Uterus (tissue), 3 donors: ENCODE measurements at regions not wholly inside any gene's neighbourhood (a gene's known extent, or its start where the extent isn't known, plus 50 kb on each side); places are given as distances from the start of the nearest gene placed in this dataset.

Source experiments
- DNase-seq, 2 donors: peaks; one replicate each; pipeline ENCODE4 v3.0.0-alpha.2; 2019 to 2020
- H3K27ac ChIP-seq, 2 donors: fragments of 200-600 bp; sonication (generic); 1 replicate in 1 of 2; 2 replicates in 1 of 2; pipeline ENCODE4 v1.5.1; 2016 to 2018
- H3K27me3 ChIP-seq, 2 donors: fragments of 200-600 bp; sonication (generic); one replicate each; pipeline ENCODE4 v1.5.1; 2018 to 2019; ENCODE audit warnings: control low read depth in 1 of 2
- H3K36me3 ChIP-seq, 2 donors: fragments of 200-600 bp; sonication (generic); one replicate each; pipeline ENCODE4 v1.5.1; 2019; ENCODE audit warnings: control low read depth in 1 of 2
- H3K4me1 ChIP-seq, 2 donors: fragments of 200-600 bp; sonication (generic); one replicate each; pipeline ENCODE4 v1.5.1; 2018 to 2019; ENCODE audit warnings: control low read depth in 1 of 2
- H3K4me3 ChIP-seq, 2 donors: fragments of 200-600 bp; sonication (generic); 1 replicate in 1 of 2; 2 replicates in 1 of 2; pipeline ENCODE4 v1.5.1; 2018 to 2019; ENCODE audit warnings: mild to moderate bottlenecking in 1 of 2
- H3K9me3 ChIP-seq, 2 donors: fragments of 200-600 bp; sonication (generic); one replicate each; pipeline ENCODE4 v1.5.1; 2019; ENCODE audit warnings: control low read depth in 1 of 2
- POLR2A ChIP-seq, 2 donors: fragments of 450-650 bp; IDR thresholded peaks; one replicate each; pipeline ENCODE4 v1.6.1; 2016; ENCODE audit warnings: antibody characterized with exemption in 2 of 2, mild to moderate bottlenecking in 1 of 2, moderate library complexity in 1 of 2
- intact Hi-C: fragments of 100-400 bp; cut with DNase I; formaldehyde crosslinking; loops from one replicate; pipeline ENCODE4 v1.15.1; 2023; ENCODE audit warnings: low total_unique reads
- TF ChIP-seq, protein P1 (sequence below), 4 experiments: fragments of 200-600 bp in 2 of 4; fragments of 450-650 bp in 2 of 4; sonication (generic) in 2 of 4; IDR thresholded peaks; one replicate each; pipeline ENCODE4 v1.5.1; 2016 to 2019; ENCODE audit warnings: antibody characterized with exemption in 4 of 4, mild to moderate bottlenecking in 2 of 4, moderate library complexity in 1 of 4
- donor health status: DM: yes; HTN: yes; CAD: no.

DNA sequence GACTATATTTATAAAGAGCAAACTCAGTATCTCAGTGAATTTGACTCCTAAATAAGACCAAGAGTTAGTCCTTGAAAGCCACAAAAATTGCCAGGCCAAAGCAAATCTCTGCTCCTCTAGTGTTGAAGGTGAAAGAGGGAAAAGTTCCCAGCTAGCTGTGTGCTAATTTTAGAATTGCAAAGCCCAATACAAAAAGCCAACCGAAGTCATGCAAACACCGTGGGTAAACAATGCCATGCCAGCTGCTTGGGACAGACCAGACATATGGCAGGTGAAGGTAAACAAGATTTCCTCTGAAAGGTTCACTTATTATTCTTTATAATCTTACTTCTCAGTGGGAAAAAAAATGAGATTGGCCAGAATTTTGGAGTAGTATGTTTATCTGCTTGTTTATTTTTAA is 80.5 kb upstream of the LNX1 start:
- TF ChIP-seq, protein P1, sequence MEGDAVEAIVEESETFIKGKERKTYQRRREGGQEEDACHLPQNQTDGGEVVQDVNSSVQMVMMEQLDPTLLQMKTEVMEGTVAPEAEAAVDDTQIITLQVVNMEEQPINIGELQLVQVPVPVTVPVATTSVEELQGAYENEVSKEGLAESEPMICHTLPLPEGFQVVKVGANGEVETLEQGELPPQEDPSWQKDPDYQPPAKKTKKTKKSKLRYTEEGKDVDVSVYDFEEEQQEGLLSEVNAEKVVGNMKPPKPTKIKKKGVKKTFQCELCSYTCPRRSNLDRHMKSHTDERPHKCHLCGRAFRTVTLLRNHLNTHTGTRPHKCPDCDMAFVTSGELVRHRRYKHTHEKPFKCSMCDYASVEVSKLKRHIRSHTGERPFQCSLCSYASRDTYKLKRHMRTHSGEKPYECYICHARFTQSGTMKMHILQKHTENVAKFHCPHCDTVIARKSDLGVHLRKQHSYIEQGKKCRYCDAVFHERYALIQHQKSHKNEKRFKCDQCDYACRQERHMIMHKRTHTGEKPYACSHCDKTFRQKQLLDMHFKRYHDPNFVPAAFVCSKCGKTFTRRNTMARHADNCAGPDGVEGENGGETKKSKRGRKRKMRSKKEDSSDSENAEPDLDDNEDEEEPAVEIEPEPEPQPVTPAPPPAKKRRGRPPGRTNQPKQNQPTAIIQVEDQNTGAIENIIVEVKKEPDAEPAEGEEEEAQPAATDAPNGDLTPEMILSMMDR (IDR thresholded peaks at IDR 0.05) = no peak
- TF ChIP-seq POLR2A (IDR thresholded peaks at IDR 0.05) = no peak
- intact Hi-C loops = no loop called here
- Histone ChIP-seq H3K4me3 (no peak overlapping the region), H3K27me3 (no peaks in the 10 kb centered on the region), H3K9me3 (no peaks in the 10 kb centered on the region), H3K36me3 (no peaks in the 10 kb centered on the region), H3K27ac (no peak overlapping the region), H3K4me1 (no peaks in the 10 kb centered on the region)
- DNase-seq = no peak

DNA sequence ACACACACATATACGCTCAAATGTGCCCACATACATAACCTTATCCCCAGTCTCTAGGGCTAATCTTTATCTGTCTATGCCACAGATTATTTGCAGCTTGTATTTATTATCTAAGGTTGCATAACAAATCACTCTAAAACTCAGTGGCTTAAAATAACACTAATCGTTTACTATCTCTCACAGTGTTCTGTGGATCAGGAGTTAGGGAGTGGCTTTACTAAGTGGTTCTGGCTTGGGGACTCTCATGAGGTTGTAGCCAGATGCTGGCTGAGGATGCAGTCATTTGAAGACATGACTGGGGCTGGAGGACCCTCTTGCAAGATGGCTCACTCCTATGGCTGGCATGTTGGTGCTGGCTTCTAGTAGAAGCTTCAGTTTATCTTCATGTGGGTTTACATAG is 68.5 kb upstream of the LNX1 start:
- Histone ChIP-seq H3K27me3 (no peaks in the 10 kb centered on the region), H3K36me3 (no peaks in the 10 kb centered on the region), H3K27ac (no peak overlapping the region), H3K4me1 (no peaks in the 10 kb centered on the region), H3K4me3 (no peak overlapping the region), H3K9me3 (no peaks in the 10 kb centered on the region)
- intact Hi-C loops = no loop called here
- TF ChIP-seq POLR2A (IDR thresholded peaks at IDR 0.05) = no peak
- DNase-seq = no peak

DNA sequence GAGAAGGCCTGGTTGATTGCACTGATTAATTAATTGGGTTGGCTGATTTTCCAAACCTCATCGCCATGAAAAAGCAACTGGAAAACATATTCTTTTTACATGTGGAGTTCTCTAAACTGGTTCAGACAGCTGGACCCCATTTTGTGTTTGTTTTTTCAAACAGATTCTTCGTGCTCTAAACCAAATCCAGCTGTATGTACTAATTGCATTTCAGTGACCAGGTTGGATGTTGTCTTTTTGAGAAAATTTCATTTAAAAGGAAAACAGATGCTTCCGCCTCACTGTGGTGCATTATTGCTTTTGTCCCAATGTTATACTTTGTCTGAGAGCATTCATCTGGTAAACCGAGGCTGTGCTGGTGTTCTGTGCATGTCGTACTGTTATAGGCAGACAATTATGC is 67.8 kb upstream of the LNX1 start:
- no peak for DNase-seq
- TF ChIP-seq, protein P1 (IDR thresholded peaks at IDR 0.05) = no peak
- no peak for TF ChIP-seq POLR2A (IDR thresholded peaks at IDR 0.05)
- Histone ChIP-seq H3K9me3 (no peaks in the 10 kb centered on the region), H3K27ac (peak overlapping the region in 1 of 2 donors; percentile 30), H3K4me1 (peaks cover 0 to 6% of the 10 kb centered on the region in 2 donors), H3K27me3 (no peaks in the 10 kb centered on the region), H3K4me3 (no peak overlapping the region), H3K36me3 (no peaks in the 10 kb centered on the region)
- intact Hi-C loops = no loop called here

DNA sequence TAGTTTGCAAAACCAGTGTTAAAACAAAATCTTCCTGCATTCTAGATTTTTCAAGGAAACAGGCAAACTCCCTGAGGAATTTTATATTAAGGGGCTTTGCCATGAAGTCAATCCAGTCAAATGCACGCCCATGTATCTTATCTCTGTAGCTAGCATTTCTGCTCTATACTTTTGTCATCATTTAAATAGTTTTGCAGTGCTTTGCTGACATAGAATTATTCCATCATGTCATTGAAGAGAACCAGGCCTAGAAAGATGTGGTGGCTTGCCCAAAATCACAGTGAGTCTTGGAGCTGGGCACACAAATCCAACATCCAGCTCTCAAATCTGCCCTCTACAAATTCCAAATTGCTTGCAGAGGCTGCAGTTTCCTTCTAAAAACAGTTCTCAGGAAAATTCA is 66.7 kb upstream of the LNX1 start:
- DNase-seq = no peak
- intact Hi-C loops = no loop called here
- H3K4me1 ChIP-seq = peaks cover 0 to 6% of the 10 kb centered on the region in 2 donors
- H3K27me3 ChIP-seq = no peaks in the 10 kb centered on the region
- H3K27ac ChIP-seq = peak overlapping the region in 1 of 2 donors; percentile 30
- H3K9me3 ChIP-seq = no peaks in the 10 kb centered on the region
- TF ChIP-seq POLR2A (IDR thresholded peaks at IDR 0.05) = no peak
- TF ChIP-seq, protein P1 (IDR thresholded peaks at IDR 0.05) = no peak
- no peak overlapping the region for H3K4me3 ChIP-seq
- no peaks in the 10 kb centered on the region for H3K36me3 ChIP-seq

DNA sequence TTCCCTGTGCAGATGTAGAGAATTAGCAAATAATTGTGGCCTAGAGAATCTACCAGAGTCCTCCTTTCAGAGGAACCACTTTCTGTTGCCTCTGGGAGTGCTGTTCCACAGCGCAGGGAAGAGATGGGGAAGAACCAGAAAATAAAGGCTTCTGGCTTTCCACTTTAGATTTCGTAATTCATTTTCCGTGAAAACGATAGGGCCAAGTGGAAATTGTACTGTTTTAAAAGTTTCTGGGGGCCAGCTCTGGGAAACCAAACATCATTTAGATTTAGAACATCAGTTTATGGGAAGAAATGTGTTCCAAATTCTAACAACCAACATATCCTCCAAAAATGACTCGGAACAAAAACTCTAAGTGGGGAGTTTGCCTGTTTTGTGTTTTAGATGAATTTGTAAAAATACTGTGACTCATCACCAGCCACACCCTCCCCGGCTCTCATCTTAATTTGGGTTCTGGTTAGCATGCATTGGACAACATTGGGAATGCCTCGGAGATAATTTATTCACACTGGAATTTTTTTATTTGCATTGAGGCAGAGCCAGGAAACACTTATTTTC is 65.2 kb upstream of the LNX1 start:
- H3K27me3 ChIP-seq = no peaks in the 10 kb centered on the region
- peaks cover 0 to 6% of the 10 kb centered on the region in 2 donors for H3K4me1 ChIP-seq
- H3K27ac ChIP-seq = peak overlapping the region; percentile 79 to 85
- no peaks in the 10 kb centered on the region for H3K36me3 ChIP-seq
- H3K4me3 ChIP-seq = no peak overlapping the region
- TF ChIP-seq, protein P1 (IDR thresholded peaks at IDR 0.05) = peak; percentile 33 to 74 (median 49)
- no peak for TF ChIP-seq POLR2A (IDR thresholded peaks at IDR 0.05)
- intact Hi-C loops = no loop called here
- H3K9me3 ChIP-seq = no peaks in the 10 kb centered on the region
- peak; percentile 68 to 79 for DNase-seq

DNA sequence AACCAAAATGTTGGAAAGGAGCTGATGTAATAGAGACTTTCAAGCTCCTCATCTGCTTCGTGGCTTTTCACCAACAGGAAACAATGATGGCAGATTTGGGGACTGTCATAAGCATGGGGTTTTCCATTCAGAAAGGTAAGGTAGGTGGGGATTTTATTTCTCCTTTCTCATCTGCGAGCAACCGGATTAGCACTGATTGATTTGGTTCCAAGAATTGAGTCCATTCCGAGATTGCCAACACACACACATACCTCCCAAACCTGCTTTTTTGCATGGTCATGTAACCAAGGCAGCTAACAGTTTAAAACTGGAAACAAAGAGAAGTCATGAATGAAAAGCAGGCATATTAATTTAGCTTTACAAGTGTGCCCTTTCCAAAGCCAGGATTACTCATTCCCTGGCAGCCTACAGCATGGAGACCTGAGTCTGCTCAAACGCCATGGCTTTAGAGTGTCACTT is 63.0 kb upstream of the LNX1 start:
- Histone ChIP-seq H3K27me3 (no peaks in the 10 kb centered on the region), H3K4me3 (no peak overlapping the region), H3K36me3 (no peaks in the 10 kb centered on the region), H3K27ac (peak overlapping the region; percentile 79 to 85), H3K4me1 (peaks cover 0 to 6% of the 10 kb centered on the region in 2 donors), H3K9me3 (no peaks in the 10 kb centered on the region)
- no peak for TF ChIP-seq POLR2A (IDR thresholded peaks at IDR 0.05)
- TF ChIP-seq, protein P1 (IDR thresholded peaks at IDR 0.05) = no peak
- intact Hi-C loops = no loop called here
- DNase-seq = peak; percentile 49 to 57
